AG10803 (cell line): ENCODE measurements at regions not wholly inside any gene's neighbourhood (a gene's known extent, or its start where the extent isn't known, plus 50 kb on each side); places are given as distances from the start of the nearest gene placed in this dataset.
A peak's percentile ranks its signal among the peaks of the same experiment; 100 is the strongest.

Source experiments
- DNase-seq: peaks from one replicate; pipeline ENCODE4 v3.0.0; 2010; ENCODE audit warnings: low read depth
- H3K4me3 ChIP-seq: 2 replicates; pipeline ENCODE4 v1.5.1; 2011; ENCODE audit warnings: mild to moderate bottlenecking, low read length, control low read depth
- CTCF ChIP-seq: conservative IDR thresholded peaks from 2 replicates; pipeline ENCODE4 v1.5.1; 2011; ENCODE audit warnings: mild to moderate bottlenecking, low read length, control low read depth, inconsistent platforms

- no peak overlapping the region for H3K4me3 ChIP-seq
- no peak for DNase-seq
- TF ChIP-seq CTCF, result no peak
These were observed 406.0 kb upstream of the AMELY start for GRCh38 chrY:7317571-7317970.

DNA sequence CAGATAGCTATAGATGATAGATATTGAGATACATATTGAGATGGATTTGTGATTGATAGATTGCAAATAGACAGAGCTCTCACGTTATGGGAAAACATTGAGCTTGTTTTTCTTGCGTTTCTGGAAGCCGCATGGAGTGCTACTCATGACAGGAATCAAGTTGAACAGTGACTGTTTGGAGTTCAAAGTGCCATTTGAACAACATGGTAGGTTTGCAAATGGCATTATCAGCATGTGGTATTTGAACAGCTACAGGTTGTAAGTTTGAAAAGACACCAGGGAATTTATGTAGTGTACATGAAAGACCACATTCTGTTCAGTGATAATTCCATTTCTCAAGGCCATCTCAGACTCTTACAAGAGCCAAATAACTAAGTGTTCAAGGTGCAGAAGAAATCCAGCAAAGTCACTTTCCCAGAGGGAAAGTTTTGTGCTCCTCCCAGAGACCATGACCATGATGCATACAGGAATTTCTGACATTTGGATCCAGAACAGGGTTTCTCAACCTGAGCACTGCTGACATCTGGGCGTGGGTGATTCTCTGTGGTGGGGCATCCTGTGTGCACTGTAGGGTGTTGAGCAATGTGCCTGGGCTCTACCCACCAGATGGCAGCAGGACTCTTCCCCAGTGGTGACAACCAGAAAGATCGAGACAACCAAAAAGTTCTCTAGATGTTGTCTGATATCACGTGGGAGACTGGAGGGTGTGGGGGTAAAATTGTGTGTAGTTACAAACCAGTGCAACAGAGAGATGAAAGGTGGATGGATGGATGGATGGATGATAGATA, 399.1 kb upstream of the AMELY start:
- DNase-seq, result peak; percentile 75
- no peak overlapping the region for H3K4me3 ChIP-seq
- peak; percentile 22; the same call in 1 of the 2 replicates for TF ChIP-seq CTCF

DNA sequence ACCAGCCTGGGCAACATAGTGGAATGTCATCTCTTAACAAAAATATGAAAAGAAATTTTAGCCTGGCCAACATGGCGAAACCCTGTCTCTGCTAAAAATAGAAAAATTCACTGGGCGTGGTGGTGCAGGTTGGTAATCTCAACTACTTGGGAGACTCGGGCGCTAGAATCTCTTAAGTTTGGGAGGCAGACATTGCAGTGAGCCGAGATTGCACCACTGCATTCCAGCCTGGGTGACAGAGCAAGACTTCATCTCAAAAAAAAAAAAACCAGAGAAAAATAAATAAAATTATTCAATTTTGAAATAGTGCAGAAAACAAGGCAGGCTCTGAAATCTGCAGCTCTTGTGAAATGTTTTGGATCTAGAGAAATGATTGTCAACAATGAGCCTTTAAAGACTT, 397.3 kb upstream of the AMELY start:
- H3K4me3 ChIP-seq, result no peak overlapping the region
- DNase-seq, result peak; percentile 41
- no peak for TF ChIP-seq CTCF

- no peak for TF ChIP-seq CTCF
- DNase-seq, result no peak
- H3K4me3 ChIP-seq, result no peak overlapping the region
These were observed 390.8 kb upstream of the AMELY start for GRCh38 chrY:7302306-7302705.

GRCh38 chrY:7299960-7300359, 388.4 kb upstream of the AMELY start:
- H3K4me3 ChIP-seq, result no peak overlapping the region
- no peak for DNase-seq
- TF ChIP-seq CTCF, result no peak

GRCh38 chrY:7292113-7292512, 380.6 kb upstream of the AMELY start:
- no peak for TF ChIP-seq CTCF
- H3K4me3 ChIP-seq, result no peak overlapping the region
- DNase-seq, result peak; percentile 3
